Epithelial cell of proximal tubule (primary cell): ENCODE measurements at regions not wholly inside any gene's neighbourhood (a gene's known extent, or its start where the extent isn't known, plus 50 kb on each side); places are given as distances from the start of the nearest gene placed in this dataset.

Experiments
- DNase-seq: peaks from one replicate; pipeline ENCODE4 v3.0.0-alpha.2; 2011; ENCODE audit warnings: low read depth
- H3K4me3 ChIP-seq: 2 replicates; pipeline ENCODE4 v1.5.1; 2011; ENCODE audit warnings: low read depth, mild to moderate bottlenecking, low read length
- TF ChIP-seq, protein P1 (sequence below): conservative IDR thresholded peaks from 2 replicates; pipeline ENCODE4 v1.5.1; 2012; ENCODE audit warnings: low read depth, mild to moderate bottlenecking, low read length

DNA sequence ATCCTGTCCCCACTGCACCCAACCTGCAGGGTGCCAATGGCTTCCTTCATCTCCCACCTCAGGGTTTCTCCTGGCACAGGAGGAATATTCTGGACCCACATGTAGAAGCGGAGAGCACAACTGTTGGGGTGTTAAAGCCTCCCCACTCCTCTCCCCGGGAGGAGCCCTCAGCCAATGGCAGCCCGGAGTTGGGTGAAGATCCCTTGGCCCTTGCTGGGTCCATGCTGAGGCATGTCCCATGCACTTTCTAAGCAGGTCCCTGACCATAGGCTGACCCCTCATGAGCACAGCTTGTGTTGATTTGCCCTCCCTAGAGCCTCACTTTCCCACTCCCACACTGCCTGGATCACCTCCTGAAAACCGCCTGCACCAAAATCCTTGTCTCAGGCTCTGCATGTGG lies 97.2 kb upstream of the PMEPA1 start:
- no peak overlapping the region for H3K4me3 ChIP-seq
- TF ChIP-seq, protein P1, sequence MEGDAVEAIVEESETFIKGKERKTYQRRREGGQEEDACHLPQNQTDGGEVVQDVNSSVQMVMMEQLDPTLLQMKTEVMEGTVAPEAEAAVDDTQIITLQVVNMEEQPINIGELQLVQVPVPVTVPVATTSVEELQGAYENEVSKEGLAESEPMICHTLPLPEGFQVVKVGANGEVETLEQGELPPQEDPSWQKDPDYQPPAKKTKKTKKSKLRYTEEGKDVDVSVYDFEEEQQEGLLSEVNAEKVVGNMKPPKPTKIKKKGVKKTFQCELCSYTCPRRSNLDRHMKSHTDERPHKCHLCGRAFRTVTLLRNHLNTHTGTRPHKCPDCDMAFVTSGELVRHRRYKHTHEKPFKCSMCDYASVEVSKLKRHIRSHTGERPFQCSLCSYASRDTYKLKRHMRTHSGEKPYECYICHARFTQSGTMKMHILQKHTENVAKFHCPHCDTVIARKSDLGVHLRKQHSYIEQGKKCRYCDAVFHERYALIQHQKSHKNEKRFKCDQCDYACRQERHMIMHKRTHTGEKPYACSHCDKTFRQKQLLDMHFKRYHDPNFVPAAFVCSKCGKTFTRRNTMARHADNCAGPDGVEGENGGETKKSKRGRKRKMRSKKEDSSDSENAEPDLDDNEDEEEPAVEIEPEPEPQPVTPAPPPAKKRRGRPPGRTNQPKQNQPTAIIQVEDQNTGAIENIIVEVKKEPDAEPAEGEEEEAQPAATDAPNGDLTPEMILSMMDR: no peak
- DNase-seq: no peak

- H3K4me3 ChIP-seq: no peak overlapping the region
- no peak for DNase-seq
- TF ChIP-seq, protein P1: no peak
These were observed 96.7 kb upstream of the PMEPA1 start for GRCh38 chr20:57806476-57806875.

- no peak overlapping the region for H3K4me3 ChIP-seq
- TF ChIP-seq, protein P1: no peak
- no peak for DNase-seq
These were observed 95.9 kb upstream of the PMEPA1 start for GRCh38 chr20:57805747-57806146.

DNA sequence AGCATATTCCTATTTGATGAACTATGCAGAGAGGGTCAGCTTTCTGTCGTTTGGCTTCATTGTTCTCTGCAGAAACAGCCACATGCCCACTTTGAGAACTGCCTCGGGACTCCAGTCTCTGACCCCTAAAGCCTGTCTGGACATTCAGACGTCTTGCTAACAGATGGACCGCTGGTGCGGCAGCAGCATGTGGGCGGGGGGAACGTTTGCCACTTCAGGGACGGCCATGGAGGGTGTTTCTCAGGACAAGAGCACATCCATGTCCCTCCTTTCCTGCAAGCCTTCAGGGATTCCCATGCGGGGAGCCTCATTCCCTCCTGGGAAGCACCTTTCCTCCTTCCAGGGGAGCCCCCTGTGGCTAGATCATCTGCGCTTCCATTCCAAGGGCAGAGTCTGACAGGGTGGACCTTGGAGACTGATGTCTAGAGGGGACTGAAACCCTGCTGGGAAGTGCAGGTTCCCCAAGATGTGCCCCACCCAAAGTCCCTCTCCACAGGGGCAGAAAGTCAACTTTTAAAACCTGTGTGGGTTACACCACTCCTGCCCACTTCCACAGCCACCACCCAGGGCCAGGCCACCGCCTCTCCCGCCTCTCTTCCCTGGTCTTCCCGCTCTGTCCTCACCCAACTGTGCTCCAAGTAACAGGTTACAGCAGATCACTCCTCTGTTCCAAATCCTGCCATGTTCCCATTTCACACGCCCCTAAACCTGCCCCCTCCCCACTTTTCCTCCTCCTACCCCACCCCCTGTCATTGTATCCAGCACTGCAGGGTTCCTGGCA lies 94.8 kb upstream of the PMEPA1 start:
- TF ChIP-seq, protein P1: no peak
- H3K4me3 ChIP-seq: no peak overlapping the region
- DNase-seq: no peak

- no peak for DNase-seq
- H3K4me3 ChIP-seq: no peak overlapping the region
- TF ChIP-seq, protein P1: no peak
These were observed 93.7 kb upstream of the PMEPA1 start for GRCh38 chr20:57803508-57804005.

DNA sequence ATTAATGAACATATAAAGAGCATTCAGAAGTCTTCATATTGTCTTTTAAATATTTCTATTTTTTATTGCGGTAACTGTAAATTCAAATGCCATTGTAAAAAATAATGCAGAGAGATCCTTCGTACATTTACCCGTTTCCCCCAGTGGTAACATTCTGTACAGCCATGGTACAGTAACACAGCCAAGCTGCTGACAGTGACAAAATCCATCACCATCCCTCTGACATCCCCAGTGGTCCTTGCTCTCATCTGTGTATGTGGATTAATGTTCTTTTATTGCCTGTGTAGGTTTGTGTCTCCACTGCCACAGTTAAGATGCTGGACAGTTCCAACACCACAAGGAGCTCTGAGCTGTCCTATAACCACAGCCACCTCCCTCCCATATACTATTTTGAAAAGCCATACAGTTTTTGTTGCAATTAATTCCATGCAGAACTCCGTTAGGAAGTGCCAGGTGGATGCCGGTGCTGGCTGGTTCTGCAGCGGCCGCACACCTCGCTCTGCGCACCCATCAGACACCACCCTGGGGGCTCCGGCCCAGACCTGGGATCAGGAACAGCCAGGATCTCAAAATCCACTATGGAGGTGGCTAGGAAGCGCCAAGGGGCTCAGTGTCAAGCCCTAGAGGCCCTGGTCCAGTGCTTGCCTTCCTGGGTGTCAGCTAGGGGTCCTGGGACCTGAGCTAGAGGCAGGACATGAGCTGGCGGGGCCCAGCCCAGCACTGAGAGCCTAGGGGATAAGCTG lies 93.1 kb upstream of the PMEPA1 start:
- no peak overlapping the region for H3K4me3 ChIP-seq
- DNase-seq: no peak
- TF ChIP-seq, protein P1: no peak
